SHP77 (cell line): ENCODE measurements at regions not wholly inside any gene's neighbourhood (a gene's known extent, or its start where the extent isn't known, plus 50 kb on each side); places are given as distances from the start of the nearest gene placed in this dataset.
A peak's percentile ranks its signal among the peaks of the same experiment; 100 is the strongest.
"Not testable (repeated sequence)": the region's sequence is repeated elsewhere in the genome, so short reads cannot be mapped to it uniquely, and the experiment has no call there.

Experiments
- DNase-seq, 2 experiments: peaks; one replicate each; lab custom pipeline; 2025; lab: John Stamatoyannopoulos, UW

DNA sequence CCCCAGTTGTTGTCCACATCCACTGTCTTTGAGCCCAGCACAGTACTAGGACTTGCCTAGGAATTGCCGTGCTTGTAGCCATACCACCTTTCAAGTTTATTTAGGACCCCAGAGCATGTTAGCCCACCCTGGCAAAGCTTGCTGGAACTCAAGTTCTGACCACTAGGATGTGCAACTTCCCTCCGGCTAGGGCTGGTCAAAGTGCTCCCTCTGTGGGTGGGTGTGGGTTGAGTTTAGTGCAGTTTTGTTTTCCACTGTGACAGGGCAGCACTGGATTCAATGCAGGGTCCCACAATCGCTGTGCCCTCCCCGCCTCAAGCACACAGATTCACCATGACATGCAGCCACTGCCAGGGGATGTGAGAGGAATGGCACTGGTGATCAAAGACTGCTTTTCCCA is 96.0 kb downstream of the RASGEF1B start:
- no peak for DNase-seq

DNA sequence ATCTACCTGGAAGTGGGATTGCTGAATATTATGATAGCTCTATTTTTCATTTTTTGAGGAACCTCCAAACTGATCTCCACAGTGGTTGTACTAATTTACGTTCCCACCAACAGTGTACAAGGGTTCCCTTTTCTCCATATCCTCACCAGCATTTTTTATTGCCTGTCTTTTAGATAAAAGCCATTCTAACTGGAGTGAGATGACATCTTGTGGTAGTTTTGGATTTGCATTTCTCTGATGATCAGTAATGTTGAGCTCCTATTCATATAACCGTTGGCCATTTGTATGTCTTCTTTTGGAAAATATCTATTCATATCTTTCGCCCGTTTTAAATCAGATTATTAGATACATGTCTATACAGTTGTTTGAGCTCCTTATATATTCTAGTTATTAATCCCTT is 101.8 kb downstream of the RASGEF1B start:
- DNase-seq = no peak

DNA sequence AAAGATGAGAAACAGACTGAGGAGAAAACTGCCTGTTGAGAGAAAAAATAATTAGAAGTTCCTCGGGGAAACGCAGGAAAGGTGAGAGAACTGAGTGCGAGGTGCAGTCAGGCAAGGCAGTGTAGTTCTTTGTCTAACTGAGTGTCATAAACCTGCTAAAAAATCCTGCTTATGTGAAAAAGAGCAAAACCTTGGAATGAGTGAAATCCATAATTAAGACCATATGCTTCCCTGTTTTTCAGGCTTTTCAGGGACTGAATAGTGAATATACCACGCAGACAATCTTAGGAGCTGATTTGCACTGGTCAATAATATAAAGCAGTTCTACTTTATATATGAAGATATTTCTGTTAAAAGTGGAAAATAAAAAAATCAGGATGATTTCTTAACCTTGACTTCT is 104.9 kb downstream of the RASGEF1B start:
- DNase-seq = no peak

DNA sequence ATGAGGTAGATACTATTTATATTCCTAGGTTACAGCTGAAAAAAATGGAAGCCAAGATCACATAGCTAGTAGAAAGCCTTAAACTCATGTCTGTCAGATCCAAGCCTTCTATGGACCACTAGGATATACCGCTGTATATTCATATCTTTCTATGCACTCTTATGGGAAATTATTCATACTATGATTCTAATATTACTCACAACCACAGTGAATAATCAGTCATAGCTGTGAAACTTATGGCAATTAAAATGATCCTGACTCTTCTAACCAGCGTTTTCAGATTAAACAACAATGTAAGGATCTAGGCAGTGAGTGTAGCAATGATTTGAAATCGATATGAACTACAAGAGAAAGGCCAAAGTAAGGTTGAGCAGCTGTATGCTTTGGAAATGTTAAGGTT is 111.0 kb downstream of the RASGEF1B start:
- no peak for DNase-seq

DNA sequence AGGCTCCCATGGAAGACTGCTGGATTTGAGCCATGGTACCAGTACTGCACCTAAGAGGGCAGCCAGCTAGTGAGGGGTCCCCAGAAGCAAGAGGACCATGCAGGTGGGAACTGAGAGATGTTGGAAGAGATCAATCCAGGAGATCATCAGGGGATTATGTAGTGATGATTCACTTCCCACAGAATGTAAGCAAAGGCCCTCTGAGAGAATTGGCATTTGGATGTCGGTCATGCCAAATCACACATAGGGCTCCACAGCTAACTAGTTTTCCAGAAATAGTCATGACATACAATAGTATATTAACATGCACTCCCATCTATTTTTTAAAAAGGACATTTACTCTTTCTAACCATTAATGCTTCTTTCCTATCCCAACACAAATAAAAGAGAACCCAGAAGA is 112.5 kb downstream of the RASGEF1B start:
- DNase-seq = no peak

DNA sequence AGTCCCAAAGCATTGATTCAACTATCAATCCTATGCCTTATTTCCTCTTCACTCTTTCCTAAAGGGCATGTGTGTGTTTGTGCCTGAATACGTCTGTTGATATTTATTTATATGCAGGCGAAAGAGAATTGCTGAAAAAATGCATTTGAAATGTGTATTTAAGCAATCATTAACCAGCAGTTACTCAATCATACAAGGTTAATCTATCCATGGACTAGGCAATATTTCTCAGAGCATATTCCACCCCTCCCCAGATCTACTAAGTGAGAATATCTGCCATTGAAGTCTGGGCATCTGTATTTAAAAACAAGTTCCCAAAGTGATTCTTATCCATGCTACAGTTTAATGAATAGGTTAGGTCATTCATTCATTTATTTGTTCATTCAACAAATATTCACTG is 113.6 kb downstream of the RASGEF1B start:
- no peak for DNase-seq

DNA sequence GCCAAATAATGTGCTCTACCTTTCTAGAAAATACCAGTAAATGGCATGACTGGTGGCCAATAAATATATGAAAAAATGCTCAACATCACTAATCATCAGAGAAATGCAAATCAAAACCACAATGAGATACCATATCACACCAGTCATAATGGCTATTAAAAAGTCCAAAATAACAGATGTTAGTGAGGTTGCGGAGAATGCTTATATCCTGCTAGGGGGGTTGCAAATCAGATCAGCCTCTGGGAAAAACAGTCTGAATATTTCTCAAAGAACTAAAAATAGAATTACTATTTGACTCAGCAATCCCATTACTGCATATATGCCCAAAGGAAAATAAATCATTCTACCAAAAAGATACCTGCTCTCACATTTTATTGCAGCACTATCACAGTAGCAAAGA is 115.1 kb downstream of the RASGEF1B start:
- no peak for DNase-seq

DNA sequence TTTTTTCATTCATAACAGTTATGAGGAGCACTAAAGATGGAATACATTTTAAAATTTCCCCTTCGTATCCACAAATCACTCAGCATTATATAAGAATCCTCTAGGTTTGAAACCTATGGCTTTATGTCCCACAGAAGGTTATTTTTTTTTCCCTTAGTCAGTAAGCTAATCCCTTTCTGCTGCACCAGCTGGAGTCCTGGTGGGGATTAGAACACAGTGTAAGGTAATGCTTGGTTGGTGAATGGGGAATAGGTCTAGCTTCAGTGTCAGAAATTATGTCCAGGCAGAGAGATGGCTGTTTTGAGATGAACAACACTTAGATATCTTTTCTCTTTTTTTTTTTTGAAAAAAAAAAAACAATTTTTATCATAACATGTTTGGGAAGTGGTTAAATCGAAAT is 116.6 kb downstream of the RASGEF1B start:
- no peak for DNase-seq

DNA sequence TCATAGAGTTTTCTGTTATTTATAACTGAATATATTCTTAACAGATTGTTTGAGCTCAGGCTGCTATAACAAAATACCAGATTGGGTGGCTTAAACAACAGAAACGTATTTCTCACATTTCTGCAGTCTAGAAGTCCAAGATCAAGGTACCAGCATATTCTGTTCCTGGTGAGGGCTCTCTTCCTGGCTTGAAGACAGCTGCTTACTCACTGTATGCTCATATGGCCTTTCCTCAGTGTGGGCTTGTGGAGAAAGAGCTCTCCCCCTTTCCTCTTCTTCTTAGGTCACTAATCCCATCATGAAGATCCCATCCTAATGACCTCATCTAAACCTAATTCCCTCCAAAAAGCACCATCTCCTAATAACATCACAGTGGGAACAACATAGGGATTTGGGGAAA is 117.8 kb downstream of the RASGEF1B start:
- no peak for DNase-seq

DNA sequence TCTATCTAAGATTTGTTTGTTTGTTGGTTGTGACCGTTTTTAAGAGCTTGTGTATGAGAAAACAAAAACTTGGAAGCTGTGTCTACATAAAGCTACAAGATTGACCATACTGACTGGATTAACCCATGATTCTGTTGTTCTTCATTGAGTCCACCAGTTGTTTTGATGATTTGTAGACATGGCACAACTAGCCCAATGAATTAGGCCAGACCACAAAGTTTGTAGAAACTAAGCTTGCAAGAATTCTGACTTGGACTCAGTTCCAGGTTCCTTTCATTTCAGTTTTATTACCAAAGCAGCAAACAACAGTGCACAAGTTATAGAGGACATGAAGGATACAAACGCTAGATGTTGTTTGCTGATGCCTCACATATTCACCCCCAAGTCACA is 119.3 kb downstream of the RASGEF1B start:
- DNase-seq = no peak

DNA sequence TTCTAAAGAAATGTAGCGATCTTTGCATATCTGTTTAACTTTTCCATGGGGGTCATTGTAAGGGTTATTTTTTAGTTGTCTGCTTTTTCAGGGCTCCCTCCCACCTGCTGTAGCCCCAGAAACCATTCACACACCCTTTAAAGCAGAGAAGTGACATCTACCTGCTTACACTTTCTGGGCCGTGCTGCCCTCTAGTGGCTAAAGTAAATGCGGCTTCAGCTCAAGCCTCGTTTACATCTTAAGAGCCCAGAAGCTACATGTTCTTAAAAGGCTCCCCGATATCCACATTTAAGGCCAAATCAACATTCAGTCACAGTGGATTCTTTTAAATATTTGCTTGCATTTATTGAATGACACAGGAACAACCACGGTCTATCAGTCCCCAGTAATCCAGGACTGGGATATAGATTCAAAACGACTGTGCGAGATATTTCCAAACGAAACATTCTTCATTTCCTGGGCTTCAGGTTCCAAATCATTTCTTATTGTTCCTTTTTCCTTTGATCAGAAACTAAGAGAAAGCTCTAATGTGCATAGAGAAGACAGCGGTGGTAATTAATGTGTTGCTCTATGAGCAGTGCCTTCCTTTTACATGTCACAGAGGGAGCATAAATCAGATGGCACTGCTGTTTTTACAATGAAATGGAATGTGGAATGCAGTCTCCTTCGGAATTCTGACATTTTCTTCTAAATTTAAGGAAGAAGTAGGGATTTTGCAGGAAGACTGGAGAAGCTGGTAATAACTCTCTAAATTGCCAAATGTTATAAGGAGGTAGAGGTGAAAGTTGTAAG is 119.9 kb downstream of the RASGEF1B start:
- DNase-seq = peak; percentile 70 to 74

DNA sequence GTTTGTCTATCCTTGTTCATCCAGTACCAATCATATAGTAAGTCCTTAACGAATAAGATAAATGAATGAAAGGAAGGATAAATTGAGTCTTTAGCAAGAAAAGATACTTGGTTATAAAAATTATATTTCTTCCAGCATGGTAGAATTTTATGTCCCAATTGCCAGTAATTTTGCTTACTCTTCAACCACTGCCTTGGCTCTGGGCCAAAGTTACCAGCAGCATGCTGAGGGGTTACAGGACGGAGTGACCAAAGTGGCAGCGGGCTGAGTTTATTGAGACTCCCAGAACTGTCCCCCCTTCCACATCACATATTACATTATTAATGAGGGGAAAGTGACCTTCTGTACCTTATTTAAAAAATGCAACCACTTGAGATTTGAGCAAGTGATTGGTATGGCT is 121.7 kb downstream of the RASGEF1B start:
- peak in 1 of 2 experiments; percentile 6 for DNase-seq

DNA sequence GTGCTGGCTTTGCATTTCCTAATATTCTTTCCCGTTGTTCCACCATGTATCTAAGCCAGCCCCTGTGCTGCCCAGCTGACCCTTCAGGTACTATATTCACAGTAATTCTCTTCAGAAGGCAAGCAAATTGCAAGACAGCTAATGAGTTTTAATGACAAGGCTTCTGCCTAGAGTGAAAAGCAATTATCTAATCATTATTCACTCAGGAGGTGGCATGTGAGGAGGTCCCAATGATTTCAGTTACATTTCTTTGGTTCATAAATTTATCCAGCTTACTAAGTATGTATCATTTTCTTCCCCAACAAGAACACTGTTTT is 123.0 kb downstream of the RASGEF1B start:
- no peak for DNase-seq

DNA sequence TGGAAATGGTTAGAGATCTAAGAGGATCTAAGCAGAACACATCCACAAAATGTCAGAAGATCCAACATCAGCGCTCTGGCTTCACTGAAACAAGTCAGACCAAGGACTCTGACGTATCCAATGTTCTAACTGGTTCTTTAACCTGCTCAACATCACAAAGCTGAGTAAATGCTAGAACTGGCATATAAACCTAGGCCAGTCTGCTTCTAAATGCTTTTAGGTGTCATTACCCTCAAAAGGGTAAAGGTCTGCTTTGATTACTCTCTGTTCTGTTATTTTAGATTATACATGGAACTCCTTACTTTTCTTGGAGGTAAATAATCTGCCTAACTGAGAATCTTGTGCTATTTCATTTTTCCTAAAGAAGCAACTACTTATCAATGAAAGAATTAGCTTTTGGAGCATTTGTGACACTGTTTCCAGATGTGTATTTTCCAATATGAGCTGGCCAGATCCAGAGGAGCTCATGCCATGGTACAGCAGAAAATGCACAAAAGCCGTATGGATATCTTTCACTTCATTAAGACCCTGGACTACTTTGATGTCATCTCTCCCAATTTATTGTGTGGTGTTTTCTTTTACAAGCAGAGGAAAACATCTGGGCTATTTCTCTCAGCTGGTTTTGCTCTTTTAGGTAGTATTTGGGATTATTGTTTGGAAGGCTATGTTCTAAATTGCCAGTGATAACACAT is 123.5 kb downstream of the RASGEF1B start:
- DNase-seq = no peak

DNA sequence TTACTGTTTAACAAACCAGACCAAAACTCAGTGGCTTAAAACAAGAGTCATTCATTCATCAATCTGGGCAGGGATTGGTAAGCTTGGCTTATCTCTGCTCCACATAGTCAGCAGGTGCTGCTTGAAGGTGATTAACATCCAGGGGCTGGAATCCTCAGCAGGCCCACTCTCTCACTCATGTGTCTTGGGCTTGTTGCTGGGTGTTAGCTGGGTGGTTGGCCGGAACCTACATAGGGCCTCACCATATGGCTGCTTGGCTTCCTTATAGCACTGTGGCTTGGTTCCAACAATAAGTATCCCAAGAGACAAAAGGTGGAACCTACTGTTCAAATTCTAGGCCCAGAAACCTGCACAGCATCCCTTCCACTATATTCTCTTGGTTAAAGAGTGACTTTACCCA is 125.0 kb downstream of the RASGEF1B start:
- no peak for DNase-seq

DNA sequence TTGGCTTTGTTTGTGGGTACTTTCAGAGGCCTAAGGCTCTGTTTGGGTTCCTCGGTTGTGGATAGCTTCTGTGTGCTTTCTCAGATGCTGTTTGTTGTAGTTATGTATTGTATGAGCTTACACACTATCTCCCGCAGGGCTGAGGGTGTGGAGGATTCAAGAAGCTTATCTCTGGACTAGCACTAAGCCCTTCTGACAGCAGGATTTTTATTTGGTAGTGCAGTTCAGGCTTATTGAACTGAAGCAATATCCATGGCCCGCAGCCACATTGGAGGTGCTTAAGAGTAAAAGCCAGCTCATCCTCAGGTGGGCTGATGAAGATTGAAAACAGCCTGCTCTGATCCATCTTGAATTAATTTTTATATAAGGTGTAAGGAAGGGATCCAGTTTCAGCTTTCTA is 128.2 kb downstream of the RASGEF1B start:
- no peak for DNase-seq

DNA sequence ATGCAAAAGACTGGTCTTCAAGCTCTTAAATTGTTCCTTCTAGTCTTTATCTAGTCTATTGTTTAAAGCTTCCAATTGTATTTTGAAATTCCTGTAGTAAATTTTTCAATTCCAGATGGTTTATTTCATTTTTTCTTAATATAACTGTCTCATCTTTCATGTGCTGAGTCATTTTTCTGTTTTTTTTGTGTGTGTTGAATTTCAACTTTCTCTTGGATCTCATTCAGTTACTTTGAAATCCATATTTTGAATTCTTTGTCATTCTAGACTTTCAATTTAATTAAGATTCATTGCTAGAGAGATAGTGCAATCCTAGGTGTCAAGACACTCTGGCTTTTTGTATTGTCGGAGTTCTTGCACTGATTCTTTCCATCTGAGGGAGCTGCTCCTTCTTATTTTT is 128.0 kb upstream of the PRKG2 start:
- DNase-seq = no peak

DNA sequence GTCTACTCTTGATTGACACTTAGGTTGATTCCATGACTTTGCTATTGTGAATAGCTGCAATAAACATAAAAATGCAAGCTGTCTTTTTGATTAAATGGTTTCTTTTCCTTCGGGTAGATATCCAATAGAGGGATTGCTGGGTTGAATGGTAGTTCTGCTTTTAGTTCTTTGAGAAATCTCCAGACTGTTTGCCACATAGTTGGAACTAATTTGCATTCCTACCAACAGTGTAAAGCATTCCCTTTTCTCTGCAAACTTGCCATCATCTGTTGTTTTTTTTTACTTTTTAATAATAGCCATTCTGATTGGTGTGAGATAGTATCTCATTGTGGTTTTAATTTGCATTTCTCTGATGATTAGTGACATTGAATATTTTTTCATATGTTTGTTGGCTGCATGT is 122.2 kb upstream of the PRKG2 start:
- no peak for DNase-seq

DNA sequence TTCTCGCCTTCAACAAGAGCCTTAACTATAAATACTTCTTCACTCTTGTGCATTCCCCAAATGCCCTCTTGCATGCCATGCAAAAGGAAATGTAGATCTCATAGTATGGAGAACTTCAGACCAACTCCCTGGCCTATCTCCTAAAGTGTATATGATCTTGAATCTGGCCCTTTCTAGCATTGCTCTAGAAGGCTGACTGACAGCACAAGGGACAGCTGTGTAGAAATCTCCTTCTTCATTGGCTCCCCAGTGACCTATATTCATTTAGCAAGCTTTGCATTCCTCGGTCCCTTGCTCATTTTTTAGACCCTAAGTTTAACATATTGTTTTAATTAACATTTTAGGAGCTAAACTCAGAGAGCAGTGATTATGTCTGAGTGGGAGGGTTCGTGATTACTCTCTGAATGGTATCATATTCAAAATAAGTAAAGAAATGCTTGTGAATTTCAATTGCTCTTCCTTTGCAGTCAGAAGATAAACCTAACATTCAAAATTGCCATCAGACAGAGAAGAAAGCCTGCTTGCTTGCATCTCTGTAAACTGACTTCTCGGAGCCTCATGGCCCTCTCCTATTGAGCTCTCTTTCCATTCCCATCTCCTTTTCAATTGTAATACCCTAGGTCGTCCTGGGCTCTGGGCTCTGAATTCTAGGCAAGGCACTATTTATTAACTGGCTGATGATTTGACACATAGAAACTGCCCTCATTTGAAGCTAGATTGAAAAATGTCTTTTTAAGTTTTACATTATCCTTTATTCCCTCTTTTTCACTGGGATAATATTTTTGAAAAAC is 120.3 kb upstream of the PRKG2 start:
- DNase-seq = no peak

DNA sequence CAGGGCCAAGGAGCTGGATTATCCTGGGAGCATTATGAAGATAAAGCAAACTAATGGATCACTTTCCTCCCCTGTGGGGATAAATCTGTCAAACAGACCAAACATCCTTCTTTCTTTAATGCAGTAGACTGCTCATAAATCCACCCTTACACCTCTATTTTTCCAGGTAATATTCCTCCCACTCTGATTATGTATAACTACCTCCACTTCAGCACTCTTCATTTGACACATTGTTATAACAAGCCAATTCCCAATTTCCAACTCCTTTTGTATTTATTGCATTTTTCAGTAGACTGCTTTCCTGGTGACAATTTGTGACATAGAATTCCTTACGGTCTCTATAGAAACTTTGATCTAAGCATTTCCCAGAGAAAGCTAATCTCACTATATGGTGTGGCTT is 115.0 kb upstream of the PRKG2 start:
- DNase-seq = no peak

DNA sequence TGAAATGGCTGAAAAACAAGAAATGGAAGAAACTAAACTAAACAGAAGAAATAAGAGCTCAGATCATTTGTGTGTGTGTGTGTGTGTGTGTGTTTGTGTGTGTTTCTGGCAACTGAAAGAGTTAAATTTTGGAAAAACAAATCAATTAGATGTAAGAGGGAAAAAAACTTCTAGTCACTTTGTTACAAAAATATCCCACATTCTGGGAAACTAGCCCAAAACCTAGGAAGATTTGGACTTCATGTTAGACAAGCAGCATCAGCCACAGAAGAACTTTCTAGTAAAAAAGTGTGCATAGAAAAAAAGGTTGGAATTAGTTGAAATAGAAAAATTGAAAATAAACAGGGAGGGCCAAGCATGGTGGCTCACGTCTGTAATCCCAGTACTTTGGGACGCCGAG is 111.6 kb upstream of the PRKG2 start:
- no peak for DNase-seq

DNA sequence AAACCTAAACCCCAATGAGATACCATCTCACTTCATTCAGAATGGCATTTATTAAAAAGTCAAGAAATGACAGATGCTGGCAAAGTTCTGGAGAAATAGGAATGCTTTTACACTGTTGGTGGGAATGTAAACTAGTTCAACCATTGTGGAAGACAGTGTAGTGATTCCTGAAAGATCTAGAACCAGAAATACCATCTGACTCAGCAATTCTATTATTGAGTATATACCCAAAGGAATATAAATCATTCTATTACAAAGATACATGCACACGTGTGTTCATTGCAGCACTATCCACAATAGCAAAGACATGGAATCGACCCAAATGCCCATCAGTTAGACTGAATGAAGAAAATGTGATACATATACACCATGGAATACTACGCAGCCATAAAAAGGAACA is 109.6 kb upstream of the PRKG2 start:
- not testable (repeated sequence) for DNase-seq

DNA sequence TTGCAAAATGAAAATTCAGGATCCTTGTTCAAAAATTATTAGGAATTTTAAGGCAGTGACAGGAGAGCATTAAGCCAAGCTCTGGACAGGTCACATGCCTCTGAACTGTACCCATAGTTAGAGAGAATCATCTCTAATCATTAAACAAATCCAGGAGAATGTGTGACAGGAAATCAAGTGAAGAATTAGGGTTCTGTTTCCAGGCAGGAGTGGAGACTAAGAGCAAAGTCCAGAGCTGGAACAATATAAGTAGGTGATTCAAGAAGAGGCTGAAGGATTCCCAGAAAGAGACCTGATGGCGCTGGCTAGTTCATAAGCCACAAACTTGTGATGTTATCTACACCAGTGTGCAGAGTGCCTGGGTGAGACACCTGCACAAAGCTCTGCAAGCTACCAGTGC is 104.6 kb upstream of the PRKG2 start:
- no peak for DNase-seq
